Lower lobe of right lung (tissue), 2 donors: ENCODE measurements at regions not wholly inside any gene's neighbourhood (a gene's known extent, or its start where the extent isn't known, plus 50 kb on each side); places are given as distances from the start of the nearest gene placed in this dataset.

ENCODE experiments used
- ATAC-seq, 2 donors: fragments of 200-7000 bp; cut with Tn5 transposase; one replicate each; pipeline ENCODE4 v1.9.1; 2020 to 2022; ENCODE audit warnings: mild to moderate bottlenecking in 2 of 2, moderate library complexity in 2 of 2
- DNase-seq: peaks from one replicate; pipeline ENCODE4 v3.0.0-alpha.2; 2020
- H3K27ac ChIP-seq: fragments of 200-600 bp; one replicate; pipeline ENCODE4 v1.8.0; 2022
- H3K27me3 ChIP-seq: fragments of 200-600 bp; one replicate; pipeline ENCODE4 v1.8.0; 2022; ENCODE audit warnings: low read depth
- H3K36me3 ChIP-seq: fragments of 200-600 bp; one replicate; pipeline ENCODE4 v1.8.0; 2022; ENCODE audit warnings: mild to moderate bottlenecking
- H3K4me1 ChIP-seq: fragments of 200-600 bp; one replicate; pipeline ENCODE4 v1.8.0; 2022
- H3K4me3 ChIP-seq: fragments of 200-600 bp; one replicate; pipeline ENCODE4 v1.8.0; 2022; ENCODE audit warnings: mild to moderate bottlenecking
- H3K9me3 ChIP-seq: fragments of 200-600 bp; one replicate; pipeline ENCODE4 v1.8.0; 2022
- CTCF ChIP-seq: fragments of 200-600 bp; IDR thresholded peaks from one replicate; pipeline ENCODE4 v1.8.0; 2022; ENCODE audit warnings: antibody characterized with exemption, mild to moderate bottlenecking
- intact Hi-C: fragments of 100-400 bp; cut with DNase I; formaldehyde crosslinking; loops from one replicate; pipeline ENCODE4 v1.11.0; 2022
- donor health status: DM: no; HTN: yes; CAD: no; lungs with severe emphysema.

- Histone ChIP-seq H3K27ac (no peak overlapping the region), H3K4me1 (no peaks in the 10 kb centered on the region), H3K36me3 (no peaks in the 10 kb centered on the region), H3K4me3 (no peak overlapping the region), H3K9me3 (no peaks in the 10 kb centered on the region), H3K27me3 (no peaks in the 10 kb centered on the region)
- TF ChIP-seq CTCF: peak; percentile 7
- ATAC-seq: no peak
- DNase-seq: no peak
- intact Hi-C loops: no loop called here
Observed at GRCh38 chr4:180557348-180557747, 1685.9 kb upstream of the TENM3 start.

- no peak for TF ChIP-seq CTCF
- H3K4me1 ChIP-seq: no peaks in the 10 kb centered on the region
- no peak for ATAC-seq
Observed at GRCh38 chr4:180557950-180558349, 1685.3 kb upstream of the TENM3 start.

GRCh38 chr4:180558427-180558826 is 1684.8 kb upstream of the TENM3 start:
- Histone ChIP-seq H3K4me1 (no peaks in the 10 kb centered on the region), H3K27me3 (no peaks in the 10 kb centered on the region), H3K27ac (no peak overlapping the region), H3K9me3 (no peaks in the 10 kb centered on the region), H3K36me3 (no peaks in the 10 kb centered on the region), H3K4me3 (no peak overlapping the region)
- TF ChIP-seq CTCF: no peak
- DNase-seq (no peak), ATAC-seq (no peak)
- intact Hi-C loops: no loop called here

More at GRCh38 chr4:180557950-180558349, 1685.3 kb upstream of the TENM3 start:
- Histone ChIP-seq H3K4me3 (no peak overlapping the region), H3K27ac (no peak overlapping the region), H3K9me3 (no peaks in the 10 kb centered on the region), H3K27me3 (no peaks in the 10 kb centered on the region), H3K36me3 (no peaks in the 10 kb centered on the region)
- no peak for DNase-seq
- intact Hi-C loops: no loop called here

GRCh38 chr4:180560896-180561295 is 1682.3 kb upstream of the TENM3 start:
- Histone ChIP-seq H3K27ac (no peak overlapping the region), H3K4me3 (no peak overlapping the region), H3K9me3 (no peaks in the 10 kb centered on the region), H3K4me1 (no peaks in the 10 kb centered on the region), H3K36me3 (no peaks in the 10 kb centered on the region), H3K27me3 (no peaks in the 10 kb centered on the region)
- DNase-seq: no peak
- intact Hi-C loops: no loop called here
- TF ChIP-seq CTCF: no peak
- no peak for ATAC-seq

GRCh38 chr4:180564026-180564425 is 1679.2 kb upstream of the TENM3 start:
- Histone ChIP-seq H3K27ac (no peak overlapping the region), H3K36me3 (no peaks in the 10 kb centered on the region), H3K4me1 (no peaks in the 10 kb centered on the region), H3K4me3 (no peak overlapping the region), H3K9me3 (no peaks in the 10 kb centered on the region), H3K27me3 (no peaks in the 10 kb centered on the region)
- TF ChIP-seq CTCF: no peak
- DNase-seq (no peak), ATAC-seq (no peak)
- intact Hi-C loops: no loop called here

GRCh38 chr4:180564448-180564847 is 1678.8 kb upstream of the TENM3 start:
- TF ChIP-seq CTCF: no peak
- H3K4me1 ChIP-seq: no peaks in the 10 kb centered on the region
- H3K36me3 ChIP-seq: no peaks in the 10 kb centered on the region
- H3K27ac ChIP-seq: no peak overlapping the region
- ATAC-seq: no peak
- intact Hi-C loops: no loop called here
- no peak for DNase-seq
- no peaks in the 10 kb centered on the region for H3K27me3 ChIP-seq
- no peaks in the 10 kb centered on the region for H3K9me3 ChIP-seq
- no peak overlapping the region for H3K4me3 ChIP-seq
